ENCODE measurements at regions not wholly inside any gene's neighbourhood (a gene's known extent, or its start where the extent isn't known, plus 50 kb on each side); places are given as distances from the start of the nearest gene placed in this dataset.

- H3K36me3 Mint-ChIP-seq, result peaks cover 0 to 8% of the 10 kb centered on the region in 2 donors
- H3K9me3 Mint-ChIP-seq, result peaks cover 0 to 5% of the 10 kb centered on the region in 2 donors
- ATAC-seq, result no peak
- no peak for DNase-seq (ENCODE audit: low spot score in 2 of 2)
- H3K27ac Mint-ChIP-seq, result no peak overlapping the region
Observed at GRCh38 chr15:62730825-62731224, 311.7 kb upstream of the TPM1 start.

- Mint-ChIP-seq H3K27ac (no peak overlapping the region), H3K36me3 (peaks cover 0 to 8% of the 10 kb centered on the region in 2 donors), H3K9me3 (peaks cover 0 to 5% of the 10 kb centered on the region in 2 donors)
- no peak for DNase-seq (ENCODE audit: low spot score in 2 of 2)
- ATAC-seq, result no peak
Observed at GRCh38 chr15:62732078-62732477, 310.5 kb upstream of the TPM1 start.

- DNase-seq (ENCODE audit: low spot score in 2 of 2) (no peak), ATAC-seq (no peak)
- H3K9me3 Mint-ChIP-seq, result peaks cover 0 to 5% of the 10 kb centered on the region in 2 donors
- H3K27ac Mint-ChIP-seq, result no peak overlapping the region
- peaks cover 0 to 8% of the 10 kb centered on the region in 2 donors for H3K36me3 Mint-ChIP-seq
Observed at GRCh38 chr15:62734706-62735105, 307.8 kb upstream of the TPM1 start.

- Mint-ChIP-seq H3K9me3 (no peaks in the 10 kb centered on the region), H3K27ac (no peak overlapping the region), H3K36me3 (no peaks in the 10 kb centered on the region)
- ATAC-seq (no peak), DNase-seq (ENCODE audit: low spot score in 2 of 2) (no peak)
Observed at GRCh38 chr15:62736756-62737155, 305.8 kb upstream of the TPM1 start.

- no peaks in the 10 kb centered on the region for H3K36me3 Mint-ChIP-seq
- ATAC-seq (no peak), DNase-seq (ENCODE audit: low spot score in 2 of 2) (no peak)
- H3K9me3 Mint-ChIP-seq, result no peaks in the 10 kb centered on the region
- peak overlapping the region in 1 of 2 donors; percentile 46 for H3K27ac Mint-ChIP-seq
Observed at GRCh38 chr15:62737551-62737950, 305.0 kb upstream of the TPM1 start.

- ATAC-seq, result no peak
- Mint-ChIP-seq H3K27ac (no peak overlapping the region), H3K9me3 (no peaks in the 10 kb centered on the region), H3K36me3 (no peaks in the 10 kb centered on the region)
- no peak for DNase-seq (ENCODE audit: low spot score in 2 of 2)
Observed at GRCh38 chr15:62739082-62739481, 303.5 kb upstream of the TPM1 start.

GRCh38 chr15:62739507-62739906 lies 303.0 kb upstream of the TPM1 start:
- Mint-ChIP-seq H3K9me3 (no peaks in the 10 kb centered on the region), H3K36me3 (no peaks in the 10 kb centered on the region), H3K27ac (no peak overlapping the region)
- no peak for DNase-seq (ENCODE audit: low spot score in 2 of 2)
- ATAC-seq, result no peak

- no peak for ATAC-seq
- no peak for DNase-seq (ENCODE audit: low spot score in 2 of 2)
- H3K36me3 Mint-ChIP-seq, result no peaks in the 10 kb centered on the region
- no peaks in the 10 kb centered on the region for H3K9me3 Mint-ChIP-seq
- no peak overlapping the region for H3K27ac Mint-ChIP-seq
Observed at GRCh38 chr15:62740141-62741004, 302.2 kb upstream of the TPM1 start.

- H3K27ac Mint-ChIP-seq, result no peak overlapping the region
- no peaks in the 10 kb centered on the region for H3K36me3 Mint-ChIP-seq
- ATAC-seq, result no peak
- no peak for DNase-seq (ENCODE audit: low spot score in 2 of 2)
- H3K9me3 Mint-ChIP-seq, result no peaks in the 10 kb centered on the region
Observed at GRCh38 chr15:62741106-62741505, 301.4 kb upstream of the TPM1 start.

- DNase-seq (ENCODE audit: low spot score in 2 of 2), result peak in 1 of 2 donors; percentile 29
- H3K36me3 Mint-ChIP-seq, result no peaks in the 10 kb centered on the region
- ATAC-seq, result peak; percentile 44 to 66
- no peaks in the 10 kb centered on the region for H3K9me3 Mint-ChIP-seq
- H3K27ac Mint-ChIP-seq, result peak overlapping the region in 1 of 2 donors; percentile 40
Observed at GRCh38 chr15:62742409-62743171, 300.0 kb upstream of the TPM1 start.

GRCh38 chr15:62745621-62746225 lies 296.8 kb upstream of the TPM1 start:
- no peak for ATAC-seq
- H3K27ac Mint-ChIP-seq, result no peak overlapping the region

GRCh38 chr15:62748196-62748595 lies 294.4 kb upstream of the TPM1 start:
- no peak overlapping the region for H3K27ac Mint-ChIP-seq
- no peak for ATAC-seq

More at GRCh38 chr15:62745621-62746225, 296.8 kb upstream of the TPM1 start:
- no peaks in the 10 kb centered on the region for H3K36me3 Mint-ChIP-seq
- no peaks in the 10 kb centered on the region for H3K9me3 Mint-ChIP-seq
- DNase-seq (ENCODE audit: low spot score in 2 of 2), result no peak

GRCh38 chr15:62749036-62749815 lies 293.3 kb upstream of the TPM1 start:
- Mint-ChIP-seq H3K9me3 (no peaks in the 10 kb centered on the region), H3K27ac (no peak overlapping the region), H3K36me3 (no peaks in the 10 kb centered on the region)
- ATAC-seq (no peak), DNase-seq (ENCODE audit: low spot score in 2 of 2) (no peak)

More at GRCh38 chr15:62748196-62748595, 294.4 kb upstream of the TPM1 start:
- Mint-ChIP-seq H3K9me3 (no peaks in the 10 kb centered on the region), H3K36me3 (no peaks in the 10 kb centered on the region)
- no peak for DNase-seq (ENCODE audit: low spot score in 2 of 2)

- no peak for ATAC-seq
- no peaks in the 10 kb centered on the region for H3K36me3 Mint-ChIP-seq
Observed at GRCh38 chr15:62750471-62750870, 292.1 kb upstream of the TPM1 start.

GRCh38 chr15:62752657-62753517 lies 289.7 kb upstream of the TPM1 start:
- DNase-seq (ENCODE audit: low spot score in 2 of 2), result no peak
- Mint-ChIP-seq H3K36me3 (no peaks in the 10 kb centered on the region), H3K9me3 (no peaks in the 10 kb centered on the region), H3K27ac (no peak overlapping the region)
- ATAC-seq, result no peak

More at GRCh38 chr15:62750471-62750870, 292.1 kb upstream of the TPM1 start:
- no peaks in the 10 kb centered on the region for H3K9me3 Mint-ChIP-seq
- H3K27ac Mint-ChIP-seq, result no peak overlapping the region
- DNase-seq (ENCODE audit: low spot score in 2 of 2), result no peak
